ENCODE measurements at regions not wholly inside any gene's neighbourhood (a gene's known extent, or its start where the extent isn't known, plus 50 kb on each side); places are given as distances from the start of the nearest gene placed in this dataset.

- DNase-seq, result no peak
Observed at GRCh38 chr13:40151673-40152072, 496.2 kb downstream of the COG6 start.

DNA sequence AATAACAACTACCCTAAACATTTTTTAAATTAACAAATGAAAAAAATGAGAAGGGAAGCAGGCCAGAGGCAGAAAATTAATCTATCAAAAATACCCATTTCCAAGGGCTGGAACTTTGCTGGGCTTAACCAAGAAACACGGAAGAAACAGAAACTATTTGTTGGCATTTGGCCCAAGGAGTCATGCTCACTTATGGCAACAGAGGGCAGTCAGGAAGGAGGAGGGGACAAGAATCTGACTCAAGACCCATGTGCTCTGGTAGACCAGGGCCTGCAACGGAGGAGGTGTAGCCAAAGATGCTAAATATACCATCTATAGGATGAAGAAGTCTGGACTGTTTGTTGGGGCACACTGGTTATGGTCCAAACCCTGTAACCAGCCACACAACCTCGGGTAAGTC lies 496.7 kb downstream of the COG6 start:
- DNase-seq, result no peak

GRCh38 chr13:40152922-40153321 lies 497.5 kb downstream of the COG6 start:
- DNase-seq, result no peak

DNA sequence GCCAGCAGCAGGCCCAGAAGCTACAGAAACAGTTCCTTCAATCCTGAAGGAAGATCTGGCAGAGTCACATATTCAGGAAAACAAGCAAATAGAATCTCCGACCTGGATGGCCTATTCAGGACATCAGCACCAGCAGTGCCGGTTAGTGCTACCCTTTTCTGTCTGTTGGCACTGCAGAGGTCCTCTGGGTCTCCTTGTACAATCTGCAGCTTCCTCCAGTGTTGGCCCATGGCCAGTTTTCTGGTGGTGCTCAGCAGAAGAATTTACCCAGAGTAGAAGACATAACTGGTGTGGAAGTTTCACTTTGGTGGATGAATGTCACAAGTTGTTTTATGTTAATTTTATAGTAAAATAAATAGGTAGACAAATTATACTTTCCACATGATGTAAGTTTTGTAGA lies 498.1 kb downstream of the COG6 start:
- DNase-seq, result no peak

DNA sequence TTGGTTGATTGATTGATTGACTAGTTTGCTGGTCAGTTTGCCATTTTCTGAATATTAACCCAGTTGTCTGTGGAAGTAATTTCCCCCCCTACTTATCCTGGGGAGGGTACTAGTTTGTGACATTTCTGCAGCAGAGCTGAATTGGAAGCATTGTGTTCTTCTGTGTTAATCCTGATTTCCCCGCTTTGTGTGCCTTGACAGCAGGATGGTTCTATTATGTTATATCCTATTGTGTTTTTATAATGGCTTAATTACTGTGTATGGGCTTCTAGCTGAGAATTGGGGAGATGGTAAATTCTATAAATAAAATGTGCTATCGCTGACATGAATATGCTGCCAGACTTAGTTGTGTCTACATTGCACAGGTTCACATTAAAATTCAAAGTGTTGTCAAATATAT lies 499.7 kb downstream of the COG6 start:
- no peak for DNase-seq

GRCh38 chr13:40158218-40158617 lies 502.8 kb downstream of the COG6 start:
- peak; percentile 13 for DNase-seq

GRCh38 chr13:40158757-40159156 lies 503.3 kb downstream of the COG6 start:
- DNase-seq, result no peak

DNA sequence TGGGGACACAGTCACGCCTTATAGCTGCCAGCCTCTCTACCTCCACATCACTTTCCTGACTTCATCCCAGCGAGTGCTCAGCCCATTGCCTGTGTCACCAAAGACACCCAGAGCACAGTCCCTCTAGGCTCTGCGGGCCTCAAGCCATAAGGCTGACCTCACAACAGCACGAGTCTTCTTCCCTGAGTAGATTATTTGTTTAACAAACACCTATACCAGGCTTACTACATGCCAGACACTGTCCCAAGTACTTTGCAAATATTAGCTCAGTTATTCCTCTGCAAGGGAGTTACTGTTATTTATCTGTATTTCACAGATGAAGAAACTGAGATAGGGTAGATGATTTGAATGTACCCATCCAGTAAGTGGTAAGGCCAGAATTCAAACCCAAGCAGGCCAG lies 504.3 kb downstream of the COG6 start:
- no peak for DNase-seq

DNA sequence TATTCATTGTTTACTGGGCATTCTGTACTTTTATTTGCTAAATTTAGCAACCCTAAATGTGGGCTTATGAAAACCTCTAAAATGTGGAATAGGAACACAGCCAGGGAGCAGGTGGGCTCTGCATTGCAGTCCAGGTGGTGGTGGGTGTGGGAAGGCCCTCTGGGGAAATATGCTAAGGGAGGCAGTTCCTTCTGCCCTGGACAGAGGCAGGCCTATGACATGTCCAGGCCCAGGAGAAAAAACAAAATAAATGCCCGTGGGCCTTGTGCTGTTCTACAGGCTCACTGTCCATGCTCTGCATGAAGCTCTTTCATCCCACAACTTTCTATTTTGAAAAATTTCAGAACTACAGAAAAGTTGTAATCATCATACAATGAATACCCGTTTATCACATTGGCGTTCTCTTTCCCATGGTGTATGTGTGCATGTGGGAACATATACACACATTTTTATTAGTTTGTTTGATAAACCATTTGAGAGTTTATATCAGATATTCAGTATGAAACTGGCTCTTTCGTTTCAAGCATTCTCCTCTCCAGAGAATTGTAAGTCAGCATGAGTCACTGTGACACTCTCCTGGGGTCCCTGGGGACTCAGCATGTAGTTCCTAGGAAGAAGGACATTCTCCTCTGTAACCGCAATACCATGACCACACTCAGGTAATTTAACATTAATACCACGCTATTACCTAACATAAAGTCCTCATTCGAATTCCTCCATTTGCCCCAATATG lies 505.3 kb downstream of the COG6 start:
- no peak for DNase-seq

DNA sequence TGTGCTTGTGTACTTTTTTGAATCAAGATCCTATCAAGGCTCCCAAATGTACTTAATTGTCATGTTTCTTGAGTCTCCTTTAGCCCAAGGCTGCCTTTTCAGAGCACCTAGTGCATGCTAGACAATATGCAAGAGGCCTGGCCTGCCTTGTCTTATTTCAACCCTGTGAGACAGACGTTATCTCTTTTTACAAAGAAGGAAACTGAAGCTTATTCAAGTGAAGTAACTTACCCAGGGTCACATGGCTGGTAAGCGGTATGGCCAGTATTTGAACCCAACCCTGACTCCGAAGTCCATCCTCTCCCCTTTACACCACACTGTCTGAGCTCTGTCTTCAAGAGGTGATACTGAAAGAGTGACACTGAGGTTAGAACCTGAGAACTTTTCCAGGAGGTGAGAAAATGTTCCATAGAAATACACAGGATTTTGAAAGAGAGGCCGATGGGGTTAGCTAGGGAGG lies 505.1 kb downstream of the FOXO1 start:
- no peak for DNase-seq

GRCh38 chr13:40161931-40162330 lies 504.5 kb downstream of the FOXO1 start:
- DNase-seq, result no peak

- no peak for DNase-seq
Observed at GRCh38 chr13:40163066-40164000, 503.1 kb downstream of the FOXO1 start.

- DNase-seq, result no peak
Observed at GRCh38 chr13:40164133-40164532, 502.3 kb downstream of the FOXO1 start.

DNA sequence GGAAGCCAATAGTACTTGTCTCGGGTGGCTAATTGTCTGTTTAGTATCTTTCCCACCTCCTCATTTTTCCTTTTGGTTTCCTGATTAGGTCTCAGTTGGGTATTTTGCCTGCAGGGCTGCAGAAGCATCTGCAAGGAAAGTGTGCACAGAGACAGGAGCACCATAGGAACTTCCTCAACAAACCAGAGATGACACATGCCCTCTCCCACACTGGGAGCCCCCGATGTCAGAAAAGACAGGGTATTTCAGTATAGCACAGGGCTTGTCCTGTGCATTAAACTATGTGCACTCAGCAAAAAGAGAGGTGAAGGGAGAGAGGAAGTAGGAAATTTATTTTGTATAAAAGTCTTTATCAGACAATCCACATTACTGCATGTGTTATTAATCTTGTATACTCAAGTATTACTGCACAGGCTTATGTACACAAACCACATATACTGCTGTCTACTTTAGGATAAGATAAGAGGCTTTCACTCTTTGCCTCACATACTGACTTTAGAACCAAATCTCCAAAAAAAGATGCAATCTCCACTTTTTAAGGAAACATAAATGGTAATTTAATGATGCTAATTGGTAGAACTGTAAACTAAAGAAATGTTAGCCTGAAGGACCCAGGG lies 501.0 kb downstream of the FOXO1 start:
- no peak for DNase-seq

GRCh38 chr13:40167327-40167726 lies 499.1 kb downstream of the FOXO1 start:
- DNase-seq, result no peak

- no peak for DNase-seq
Observed at GRCh38 chr13:40168425-40169166, 497.8 kb downstream of the FOXO1 start.

DNA sequence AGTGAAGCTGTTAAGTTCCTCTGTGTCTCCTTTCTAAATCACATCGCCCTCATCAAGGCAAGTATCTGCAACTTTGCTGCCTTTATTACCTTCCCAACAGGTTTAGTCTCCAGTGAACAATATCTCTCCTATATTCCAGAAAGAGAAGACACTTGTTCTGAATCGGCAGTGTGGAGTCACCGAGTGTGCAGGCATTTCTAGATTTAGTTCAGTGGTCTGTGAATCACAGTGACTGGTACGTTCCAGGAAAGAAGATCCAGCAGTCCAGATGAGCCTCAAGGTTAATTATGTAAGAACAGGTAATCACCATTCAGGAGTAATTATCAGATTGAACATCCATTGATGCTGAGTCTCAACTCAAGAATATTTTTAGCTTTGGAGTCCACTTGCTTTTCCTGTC lies 497.0 kb downstream of the FOXO1 start:
- no peak for DNase-seq

DNA sequence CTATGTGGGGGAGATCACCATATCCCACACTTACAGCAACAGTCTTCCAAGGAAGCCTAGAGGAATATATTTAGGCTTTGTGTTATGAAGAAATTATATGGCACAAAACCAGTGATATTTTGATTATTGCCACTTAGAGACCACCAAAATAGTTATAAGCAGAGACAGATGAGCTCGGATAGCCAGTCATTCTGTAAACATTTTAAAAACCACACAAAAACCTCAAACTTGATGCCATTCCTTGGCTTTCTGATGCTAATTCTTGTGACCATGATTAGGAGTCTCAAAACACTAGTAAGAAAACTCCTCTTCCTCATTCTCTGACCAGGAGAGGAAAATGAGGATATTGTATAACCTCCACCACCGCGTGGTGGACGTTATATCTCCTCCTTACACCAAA lies 496.4 kb downstream of the FOXO1 start:
- no peak for DNase-seq

DNA sequence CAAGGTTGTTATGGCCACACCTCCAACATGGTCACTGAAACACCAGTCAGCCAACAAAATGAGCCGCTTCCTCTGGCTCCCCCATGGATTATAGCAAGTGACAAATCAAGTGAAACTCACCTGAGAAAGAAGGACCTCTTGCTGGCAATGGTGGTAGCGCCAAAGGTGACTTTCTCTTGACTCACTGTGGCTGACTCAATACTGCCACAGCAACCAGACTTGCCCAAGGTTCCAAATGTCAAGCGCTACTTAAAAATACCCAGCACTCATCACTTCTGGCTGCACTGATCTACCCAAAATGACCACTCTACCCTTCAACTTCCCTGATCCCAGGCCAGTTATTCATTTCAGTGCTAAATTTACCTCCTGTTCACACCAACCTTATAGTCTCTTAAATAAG lies 495.5 kb downstream of the FOXO1 start:
- DNase-seq, result peak; percentile 11

DNA sequence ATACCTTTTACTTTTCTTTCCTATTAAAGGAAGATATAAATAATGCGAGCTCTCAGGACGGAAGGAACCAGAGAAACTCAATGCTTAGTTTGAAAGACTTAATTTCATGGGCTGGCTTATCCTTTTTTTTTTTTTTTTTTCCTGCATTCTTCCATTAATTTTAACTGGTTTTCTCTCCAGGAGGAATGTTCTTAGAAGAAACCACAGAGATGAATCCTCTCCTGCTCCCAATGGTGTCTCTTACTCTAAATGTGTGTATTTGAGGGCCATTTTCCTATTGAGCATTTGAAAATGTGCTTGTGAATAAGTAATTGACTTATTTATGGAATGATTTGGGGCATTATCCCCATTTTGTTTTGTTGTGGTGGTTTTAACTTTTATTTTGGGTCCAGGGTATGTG lies 494.9 kb downstream of the FOXO1 start:
- DNase-seq, result no peak

DNA sequence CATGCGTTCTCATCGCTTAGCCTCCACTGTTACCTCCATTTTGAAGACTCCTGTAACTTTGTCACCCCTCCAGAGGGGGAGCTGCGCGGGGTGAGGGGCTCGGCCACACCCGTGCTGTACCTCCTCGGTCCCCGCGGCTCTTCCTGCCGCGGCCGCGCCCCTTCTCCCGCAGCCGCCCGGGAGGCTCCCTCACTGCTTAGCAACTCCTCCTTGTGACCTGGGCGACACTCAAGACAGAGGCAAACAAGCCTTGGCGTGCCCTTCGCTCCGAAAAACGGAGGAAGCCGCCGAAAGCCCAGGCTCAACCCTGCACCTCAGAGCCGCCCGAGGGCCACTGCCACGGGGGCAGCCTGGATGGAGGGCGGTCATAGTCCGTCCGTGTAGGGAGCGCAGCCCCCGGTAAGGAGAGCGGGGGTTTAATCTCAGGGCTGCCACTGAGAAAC lies 494.3 kb downstream of the FOXO1 start:
- no peak for DNase-seq

DNA sequence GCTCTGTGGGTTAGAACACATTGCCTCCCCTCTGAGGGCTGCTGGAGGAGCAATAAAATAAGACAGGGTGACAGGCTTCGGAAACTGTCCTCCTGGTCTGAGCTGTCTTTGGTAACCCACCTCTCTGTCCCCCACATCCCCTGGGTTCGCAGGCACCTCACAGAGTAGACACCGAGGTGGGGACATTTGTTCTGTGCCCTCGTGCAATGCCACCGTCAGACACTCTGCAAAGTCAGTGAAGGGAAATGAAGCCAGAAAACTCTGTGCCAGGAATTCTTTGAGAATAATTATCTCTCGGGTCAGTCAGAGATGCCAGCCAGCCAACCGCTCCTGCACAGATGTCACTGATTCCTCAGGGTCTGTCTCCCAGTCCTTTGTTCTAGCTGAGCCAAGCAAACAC lies 493.6 kb downstream of the FOXO1 start:
- no peak for DNase-seq

DNA sequence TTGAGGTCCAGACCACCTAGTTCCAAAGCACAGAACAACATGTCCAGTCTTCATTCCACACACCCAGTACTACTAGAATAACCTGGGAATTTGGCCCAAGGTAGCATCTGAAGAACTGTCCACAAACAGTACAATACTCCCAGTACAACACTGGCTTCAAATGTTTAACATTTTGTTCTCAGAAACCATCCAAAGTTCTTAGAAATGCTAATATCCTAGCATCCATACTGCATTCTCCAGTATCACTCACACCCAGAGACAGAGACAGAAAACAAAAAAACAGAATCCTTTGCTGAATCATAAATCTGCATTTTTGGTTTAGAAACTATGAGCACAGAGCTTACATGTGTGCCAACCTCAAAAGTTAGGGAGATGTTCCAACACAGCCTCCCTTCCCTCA lies 490.8 kb downstream of the FOXO1 start:
- no peak for DNase-seq
